Peyer's patch (tissue), 4 donors: ENCODE measurements at regions not wholly inside any gene's neighbourhood (a gene's known extent, or its start where the extent isn't known, plus 50 kb on each side); places are given as distances from the start of the nearest gene placed in this dataset.

Source experiments
- POLR2A ChIP-seq, 2 donors: fragments of 450-650 bp; IDR thresholded peaks; one replicate each; pipeline ENCODE4 v1.5.1; 2017; ENCODE audit warnings: antibody characterized with exemption in 2 of 2, mild to moderate bottlenecking in 2 of 2, moderate library complexity in 2 of 2
- TF ChIP-seq, protein P1 (sequence below), 6 experiments: fragments of 450-650 bp in 4 of 6; fragments of 200-600 bp in 2 of 6; sonication (generic) in 1 of 6; IDR thresholded peaks; one replicate each; pipeline ENCODE4 v1.5.1; 2017 to 2019; ENCODE audit warnings: antibody characterized with exemption in 6 of 6, mild to moderate bottlenecking in 3 of 6, moderate library complexity in 1 of 6

DNA sequence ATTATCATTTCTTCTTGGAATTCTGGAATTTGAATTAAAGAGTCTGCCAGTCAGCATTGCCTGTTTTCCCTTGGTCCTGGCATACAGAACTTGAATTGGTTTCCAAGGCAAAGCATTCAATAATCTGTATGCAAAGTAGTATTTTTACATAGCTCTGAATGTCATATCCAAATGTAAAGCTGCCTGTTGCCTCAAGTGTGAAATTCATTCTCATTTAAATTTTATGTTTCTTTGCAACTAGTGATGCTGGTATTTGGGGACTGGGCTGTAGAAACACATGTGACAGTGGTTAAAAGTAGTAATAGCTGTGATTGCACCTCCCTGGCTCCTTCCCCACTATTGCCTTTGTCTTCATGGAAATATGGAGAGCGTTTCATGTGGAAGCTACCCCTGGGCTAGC is 743.9 kb upstream of the GOLIM4 start:
- TF ChIP-seq, protein P1, sequence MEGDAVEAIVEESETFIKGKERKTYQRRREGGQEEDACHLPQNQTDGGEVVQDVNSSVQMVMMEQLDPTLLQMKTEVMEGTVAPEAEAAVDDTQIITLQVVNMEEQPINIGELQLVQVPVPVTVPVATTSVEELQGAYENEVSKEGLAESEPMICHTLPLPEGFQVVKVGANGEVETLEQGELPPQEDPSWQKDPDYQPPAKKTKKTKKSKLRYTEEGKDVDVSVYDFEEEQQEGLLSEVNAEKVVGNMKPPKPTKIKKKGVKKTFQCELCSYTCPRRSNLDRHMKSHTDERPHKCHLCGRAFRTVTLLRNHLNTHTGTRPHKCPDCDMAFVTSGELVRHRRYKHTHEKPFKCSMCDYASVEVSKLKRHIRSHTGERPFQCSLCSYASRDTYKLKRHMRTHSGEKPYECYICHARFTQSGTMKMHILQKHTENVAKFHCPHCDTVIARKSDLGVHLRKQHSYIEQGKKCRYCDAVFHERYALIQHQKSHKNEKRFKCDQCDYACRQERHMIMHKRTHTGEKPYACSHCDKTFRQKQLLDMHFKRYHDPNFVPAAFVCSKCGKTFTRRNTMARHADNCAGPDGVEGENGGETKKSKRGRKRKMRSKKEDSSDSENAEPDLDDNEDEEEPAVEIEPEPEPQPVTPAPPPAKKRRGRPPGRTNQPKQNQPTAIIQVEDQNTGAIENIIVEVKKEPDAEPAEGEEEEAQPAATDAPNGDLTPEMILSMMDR (IDR thresholded peaks at IDR 0.05) = no peak
- TF ChIP-seq POLR2A (IDR thresholded peaks at IDR 0.05) = no peak
